Muscle of leg (tissue), 3 donors: ENCODE measurements at regions not wholly inside any gene's neighbourhood (a gene's known extent, or its start where the extent isn't known, plus 50 kb on each side); places are given as distances from the start of the nearest gene placed in this dataset.
"Not testable (repeated sequence)": the region's sequence is repeated elsewhere in the genome, so short reads cannot be mapped to it uniquely, and the experiment has no call there.

Experiments used
- DNase-seq: peaks from one replicate; pipeline ENCODE4 v3.0.0; 2013
- H3K27ac ChIP-seq: one replicate; pipeline ENCODE4 v1.5.1; 2013; ENCODE audit warnings: mild to moderate bottlenecking, low read length, control low read depth
- H3K27me3 ChIP-seq: one replicate; pipeline ENCODE4 v1.6.1; 2013; ENCODE audit warnings: low read length; ENCODE audit not compliant: control insufficient read depth, insufficient read depth
- H3K36me3 ChIP-seq: one replicate; pipeline ENCODE4 v1.6.1; 2013; ENCODE audit warnings: low read length; ENCODE audit not compliant: control insufficient read depth, insufficient read depth
- H3K4me1 ChIP-seq: one replicate; pipeline ENCODE4 v1.6.1; 2013; ENCODE audit warnings: low read length; ENCODE audit not compliant: control insufficient read depth, insufficient read depth
- H3K4me3 ChIP-seq: one replicate; pipeline ENCODE4 v1.5.1; 2013; ENCODE audit warnings: low read length, control low read depth
- H3K9me3 ChIP-seq: replicated peaks from 2 replicates; pipeline ENCODE4 v1.6.1; 2013; ENCODE audit warnings: low read depth, low read length; ENCODE audit not compliant: control insufficient read depth
- WGBS: methylation state at CpG from one replicate; pipeline ENCODE4 v1.1.5; 2013; ENCODE audit warnings: missing lambda C conversion rate; ENCODE audit not compliant: insufficient coverage; 5-methylcytosine and 5-hydroxymethylcytosine counted together

DNA sequence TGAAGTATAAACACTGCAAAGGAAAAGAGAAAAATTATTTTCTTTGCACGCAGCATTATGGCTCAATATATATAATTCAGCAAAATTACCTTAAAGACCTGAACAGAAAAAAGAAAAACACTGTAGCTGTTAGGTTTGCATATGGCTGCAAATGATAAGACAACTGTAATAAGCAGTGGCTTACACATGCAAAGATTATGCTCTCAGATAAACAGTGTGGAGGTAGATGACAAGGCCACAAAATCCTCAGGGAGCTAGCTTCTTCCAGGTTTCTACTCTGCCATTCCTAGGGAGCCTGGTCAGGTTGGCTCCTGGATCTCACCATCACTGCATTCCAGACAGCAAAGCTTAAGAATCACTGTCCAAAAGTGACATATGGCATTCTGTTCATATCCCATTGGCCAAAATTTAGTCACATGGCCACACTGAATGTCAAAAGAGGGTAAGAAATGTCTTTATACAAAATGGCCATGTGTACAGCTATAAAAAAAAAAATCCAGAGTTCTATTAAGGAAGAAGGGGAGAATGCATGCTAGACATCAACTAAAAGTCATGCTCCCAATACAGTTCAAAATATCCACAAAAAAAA lies 195.2 kb upstream of the SLC7A11 start:
- H3K9me3 ChIP-seq: peaks cover 5% of the 10 kb centered on the region
- WGBS: no CpG with 5 or more reads among the region's 1 CpG
- H3K27ac ChIP-seq: no peak overlapping the region
- no peaks in the 10 kb centered on the region for H3K36me3 ChIP-seq
- DNase-seq: no peak
- no peaks in the 10 kb centered on the region for H3K27me3 ChIP-seq
- no peaks in the 10 kb centered on the region for H3K4me1 ChIP-seq
- H3K4me3 ChIP-seq: no peak overlapping the region

DNA sequence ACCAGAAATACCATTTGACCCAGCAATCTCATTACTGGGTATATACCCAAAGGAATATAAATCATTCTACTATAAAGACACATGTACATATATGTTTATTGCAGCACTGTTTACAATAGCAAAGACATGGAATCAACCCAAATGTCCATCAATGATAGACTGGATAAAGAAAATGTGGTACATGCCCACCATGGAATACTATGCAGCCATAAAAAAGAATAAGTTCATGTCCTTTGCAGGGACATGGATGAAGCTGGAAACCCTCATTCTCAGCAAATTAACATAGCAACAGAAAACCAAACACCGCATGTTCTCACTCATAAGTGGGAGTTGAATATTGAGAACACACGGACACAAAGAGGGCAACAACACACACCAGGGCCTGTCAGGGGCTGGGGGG lies 193.6 kb upstream of the SLC7A11 start:
- not testable (repeated sequence) for H3K27me3 ChIP-seq, DNase-seq, H3K4me3 ChIP-seq, H3K36me3 ChIP-seq, H3K4me1 ChIP-seq, H3K9me3 ChIP-seq, H3K27ac ChIP-seq
- no CpG with 5 or more reads among the region's 2 CpGs for WGBS

GRCh38 chr4:138435046-138435445 lies 192.9 kb upstream of the SLC7A11 start:
- H3K4me3 ChIP-seq, H3K36me3 ChIP-seq, H3K27ac ChIP-seq, H3K4me1 ChIP-seq, H3K9me3 ChIP-seq, DNase-seq, H3K27me3 ChIP-seq: not testable (repeated sequence)

DNA sequence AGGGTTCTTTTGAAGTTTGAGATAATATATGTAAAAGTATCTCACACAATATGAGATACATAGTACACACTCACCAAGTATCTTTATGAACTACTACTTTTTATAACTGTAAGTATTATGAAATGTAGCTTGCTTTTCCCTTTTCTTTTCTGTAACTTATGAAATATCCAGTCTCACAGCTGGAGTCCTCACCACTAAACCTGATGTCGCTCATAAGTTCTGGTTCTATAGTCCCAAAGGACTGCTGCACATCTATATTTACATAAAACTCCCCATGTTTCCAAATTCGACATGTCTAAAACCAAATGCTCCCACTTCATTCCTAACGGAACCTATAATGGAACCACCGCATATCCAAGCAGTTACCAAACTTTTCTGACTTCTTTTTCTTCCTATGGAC lies 186.5 kb upstream of the SLC7A11 start:
- H3K4me3 ChIP-seq: no peak overlapping the region
- H3K27ac ChIP-seq: no peak overlapping the region
- no peaks in the 10 kb centered on the region for H3K4me1 ChIP-seq
- 71% methylated on average over 4 of the region's 4 CpGs for WGBS
- no peak for DNase-seq
- no peaks in the 10 kb centered on the region for H3K36me3 ChIP-seq
- peaks cover 2% of the 10 kb centered on the region for H3K9me3 ChIP-seq
- no peaks in the 10 kb centered on the region for H3K27me3 ChIP-seq

DNA sequence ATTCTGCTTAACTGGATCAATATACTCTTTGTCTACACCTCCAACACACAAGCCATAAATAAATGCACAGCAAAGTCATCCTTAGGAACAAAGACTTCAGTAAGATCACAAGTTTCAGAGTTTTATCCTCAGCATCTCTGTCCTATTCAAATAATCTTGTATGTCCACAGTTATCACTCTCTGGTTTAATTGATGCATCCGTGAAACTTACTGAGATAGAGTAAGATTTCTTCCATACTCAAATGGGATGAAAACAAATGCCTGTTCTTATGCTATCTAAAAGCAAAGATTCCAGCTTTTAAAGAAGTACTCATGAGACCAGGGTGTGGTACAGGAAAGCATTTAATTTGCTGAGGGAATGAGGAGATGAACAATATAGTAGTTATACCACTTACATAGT lies 184.6 kb upstream of the SLC7A11 start:
- Histone ChIP-seq H3K4me1 (no peaks in the 10 kb centered on the region), H3K4me3 (no peak overlapping the region), H3K27ac (no peak overlapping the region), H3K9me3 (no peaks in the 10 kb centered on the region), H3K36me3 (no peaks in the 10 kb centered on the region), H3K27me3 (no peaks in the 10 kb centered on the region)
- WGBS: no CpG with 5 or more reads among the region's 1 CpG
- DNase-seq: no peak

DNA sequence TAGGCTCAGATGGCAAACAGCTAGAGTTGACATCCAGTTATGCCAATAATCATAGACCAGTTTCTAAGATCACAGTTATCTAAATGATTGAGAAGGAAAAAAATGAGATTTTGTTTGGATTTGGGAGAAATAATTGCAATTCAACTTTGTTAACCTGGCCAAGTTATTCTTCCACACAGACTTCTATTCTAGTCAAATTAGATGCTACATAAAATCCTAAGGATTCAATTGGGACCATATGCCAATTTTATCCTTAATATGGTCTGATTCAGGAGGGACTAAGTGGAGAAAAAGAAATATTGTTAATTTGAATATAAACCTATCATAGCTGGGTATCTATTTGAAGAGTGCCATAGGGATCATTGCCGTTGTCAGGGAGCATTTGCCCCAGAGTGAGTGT lies 178.3 kb upstream of the SLC7A11 start:
- Histone ChIP-seq H3K4me3 (no peak overlapping the region), H3K4me1 (no peaks in the 10 kb centered on the region), H3K36me3 (no peaks in the 10 kb centered on the region), H3K27me3 (no peaks in the 10 kb centered on the region), H3K9me3 (no peaks in the 10 kb centered on the region), H3K27ac (no peak overlapping the region)
- DNase-seq: no peak
- WGBS: no CpG with 5 or more reads among the region's 1 CpG

DNA sequence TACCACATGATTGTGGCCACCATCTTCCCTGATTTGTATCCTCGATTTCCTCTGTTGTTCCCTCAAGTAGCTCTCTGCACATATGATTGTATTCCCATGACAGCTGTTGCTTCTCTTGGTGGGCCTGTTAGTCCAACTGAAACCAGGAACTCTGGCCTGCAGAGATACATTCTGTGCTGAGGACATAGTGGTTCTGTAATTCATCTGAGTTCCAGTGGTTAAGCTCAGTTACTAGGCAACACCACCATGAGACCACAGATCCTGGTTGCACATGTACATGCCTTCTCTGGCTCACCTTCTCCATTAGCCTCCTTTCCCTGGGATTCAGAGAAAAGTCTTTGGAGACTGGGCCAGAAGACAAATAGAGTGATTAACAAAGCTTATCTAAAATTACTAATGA lies 172.1 kb upstream of the SLC7A11 start:
- WGBS: 100% methylated on average over 1 of the region's 1 CpG
- Histone ChIP-seq H3K4me3 (no peak overlapping the region), H3K4me1 (no peaks in the 10 kb centered on the region), H3K27ac (no peak overlapping the region), H3K27me3 (no peaks in the 10 kb centered on the region), H3K36me3 (no peaks in the 10 kb centered on the region), H3K9me3 (no peaks in the 10 kb centered on the region)
- DNase-seq: no peak

DNA sequence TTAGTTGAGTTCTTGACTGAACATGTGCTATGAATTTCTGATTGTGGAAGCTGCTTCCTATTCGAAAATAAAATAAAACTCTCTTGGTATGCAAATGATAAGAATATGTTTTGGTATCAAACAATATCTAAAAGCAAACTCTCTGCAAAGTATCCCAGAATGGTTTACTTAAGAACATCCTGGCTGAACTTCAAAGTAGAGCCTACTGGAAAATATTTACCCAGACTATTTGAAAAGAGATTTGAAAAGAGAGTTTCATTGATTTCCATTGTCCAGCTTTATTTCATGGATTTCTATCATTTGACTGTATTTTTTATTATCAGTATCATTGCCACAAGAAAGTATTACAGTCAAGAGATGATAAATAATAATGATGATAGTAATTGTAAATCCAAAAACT lies 171.1 kb upstream of the SLC7A11 start:
- Histone ChIP-seq H3K27ac (no peak overlapping the region), H3K27me3 (no peaks in the 10 kb centered on the region), H3K4me1 (no peaks in the 10 kb centered on the region), H3K9me3 (no peaks in the 10 kb centered on the region), H3K36me3 (no peaks in the 10 kb centered on the region), H3K4me3 (no peak overlapping the region)
- no peak for DNase-seq
- WGBS: no CpG with 5 or more reads among the region's 1 CpG

DNA sequence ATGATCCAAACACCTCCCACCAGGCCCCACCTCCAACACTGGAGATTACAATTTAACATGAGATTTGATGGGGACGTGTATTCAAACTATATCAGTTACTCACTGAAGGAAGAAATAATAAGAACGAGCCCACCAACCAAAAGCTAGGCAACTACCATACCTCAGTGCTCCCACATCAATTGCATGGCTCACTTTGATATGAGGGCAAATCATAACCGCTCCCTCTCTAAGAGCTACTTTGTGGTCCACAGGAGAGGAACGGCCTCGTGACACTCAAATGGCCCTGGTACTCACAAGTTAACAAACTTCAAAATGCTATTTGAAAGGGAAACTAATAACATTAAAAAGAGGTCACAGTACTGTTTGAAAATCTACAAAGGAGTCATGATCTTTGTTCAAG lies 170.7 kb upstream of the SLC7A11 start:
- WGBS: no CpG with 5 or more reads among the region's 5 CpGs
- Histone ChIP-seq H3K4me1 (no peaks in the 10 kb centered on the region), H3K27ac (no peak overlapping the region), H3K4me3 (no peak overlapping the region), H3K27me3 (no peaks in the 10 kb centered on the region), H3K36me3 (no peaks in the 10 kb centered on the region), H3K9me3 (no peaks in the 10 kb centered on the region)
- DNase-seq: no peak

DNA sequence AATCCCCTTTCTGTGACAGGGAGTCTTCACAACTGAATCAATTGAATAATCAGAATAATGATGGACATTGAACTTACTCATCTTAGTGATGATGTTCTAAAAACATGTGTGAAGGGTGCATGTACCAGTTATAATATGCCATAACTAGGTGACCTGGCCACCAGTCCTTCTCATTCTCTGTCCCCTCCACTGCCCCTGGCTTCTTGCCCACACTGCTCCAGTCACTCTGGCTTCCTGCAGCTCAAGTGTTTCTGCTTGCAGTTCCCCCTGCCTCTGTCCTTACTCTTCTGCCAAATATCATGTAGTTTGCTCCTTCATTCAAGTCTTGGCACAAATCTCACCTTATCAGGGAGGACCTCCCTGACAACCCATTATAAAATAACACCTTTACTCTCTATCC lies 168.1 kb upstream of the SLC7A11 start:
- Histone ChIP-seq H3K9me3 (no peaks in the 10 kb centered on the region), H3K27me3 (no peaks in the 10 kb centered on the region), H3K27ac (no peak overlapping the region), H3K4me3 (no peak overlapping the region), H3K4me1 (no peaks in the 10 kb centered on the region), H3K36me3 (no peaks in the 10 kb centered on the region)
- DNase-seq: peak; percentile 7

GRCh38 chr4:138409670-138410069 lies 167.5 kb upstream of the SLC7A11 start:
- no CpG with 5 or more reads among the region's 3 CpGs for WGBS
- DNase-seq: no peak
- Histone ChIP-seq H3K27ac (no peak overlapping the region), H3K36me3 (no peaks in the 10 kb centered on the region), H3K4me1 (no peaks in the 10 kb centered on the region), H3K27me3 (no peaks in the 10 kb centered on the region), H3K4me3 (no peak overlapping the region), H3K9me3 (no peaks in the 10 kb centered on the region)
